ENCODE measurements at regions not wholly inside any gene's neighbourhood (a gene's known extent, or its start where the extent isn't known, plus 50 kb on each side); places are given as distances from the start of the nearest gene placed in this dataset.

GRCh38 chr2:159854481-159854880 is 56.5 kb upstream of the CD302 start:
- ATAC-seq (no peak), FAIRE-seq (no peak), DNase-seq (ENCODE audit: low spot score) (no peak)
- no peak overlapping the region for H3K4me3 ChIP-seq (replicated peaks in 1 of 3; ENCODE audit: insufficient read depth in 1 of 3, low read depth in 2 of 3, low read length in 3 of 3)
- H3K9ac ChIP-seq (ENCODE audit: insufficient read depth, low read depth, low read length): no peak overlapping the region
- H4K20me1 ChIP-seq (ENCODE audit: insufficient read depth, low read length): no peaks in the 10 kb centered on the region
- in situ Hi-C loops (cut with HindIII; ENCODE audit: extremely low pct_ligation_motif_present, low pct_unique_long_range_greater_than_20kb) (no loop called here), intact Hi-C loops (cut with micrococcal nuclease; ENCODE audit: unreplicated experiment) (no loop called here)
- no peak overlapping the region for H3K27ac ChIP-seq (ENCODE audit: extremely low read length, insufficient read depth, low read length)
- no peaks in the 10 kb centered on the region for H3K36me3 ChIP-seq (replicated peaks in 1 of 2; ENCODE audit: control insufficient read depth in 1 of 2, insufficient read depth in 2 of 2, low read length in 2 of 2)
- H2AFZ ChIP-seq (ENCODE audit: low read length): no peak overlapping the region
- BruUV-seq (replicated peaks): no TSS peak
- H3K4me2 ChIP-seq (ENCODE audit: low read depth, low read length): no peak overlapping the region
- POLR2A ChIA-PET: no interaction called here
- H3K9me3 ChIP-seq (ENCODE audit: low read length): no peaks in the 10 kb centered on the region
- 40% methylated on average over 3 of the region's 3 CpGs for WGBS (ENCODE audit: low lambda C conversion rate)
- H3K27me3 ChIP-seq (ENCODE audit: control insufficient read depth in 1 of 2, insufficient read depth in 2 of 2, low read length in 2 of 2): no peaks in the 10 kb centered on the region
- CTCF ChIA-PET (ENCODE audit: low intra/inter-chr PET ratio, low total read pairs): no interaction called here
- H3K79me2 ChIP-seq (ENCODE audit: insufficient read depth, low read length): no peaks in the 10 kb centered on the region
- TF ChIP-seq MAFK (conservative IDR thresholded peaks at IDR 0.05 in 1 of 2, IDR thresholded peaks at IDR 0.05 in 1 of 2; ENCODE audit: low read length in 2 of 2): no peak
- TF ChIP-seq ZMAT5 (CRISPR knock-in tag; IDR thresholded peaks at IDR 0.05; ENCODE audit: borderline replicate concordance, low read depth): no peak
- TF ChIP-seq BRCA1 (CRISPR knock-in tag; IDR thresholded peaks at IDR 0.05): no peak
- no peak for TF ChIP-seq KMT2A (CRISPR knock-in tag; IDR thresholded peaks at IDR 0.05)
- TF ChIP-seq AKAP8 (CRISPR knock-in tag; IDR thresholded peaks at IDR 0.05): no peak
- TF ChIP-seq ZNF567 (CRISPR knock-in tag; IDR thresholded peaks at IDR 0.05; ENCODE audit: borderline replicate concordance): no peak
- TF ChIP-seq GABPB1 (CRISPR knock-in tag; IDR thresholded peaks at IDR 0.05): no peak
- TF ChIP-seq CHCHD3 (CRISPR knock-in tag; IDR thresholded peaks at IDR 0.05): no peak
- TF ChIP-seq THRA (CRISPR knock-in tag; IDR thresholded peaks at IDR 0.05; ENCODE audit: borderline replicate concordance): no peak
- no peak for TF ChIP-seq SRSF4 (IDR thresholded peaks at IDR 0.05; ENCODE audit: low read depth, low read length, poor library complexity, severe bottlenecking)
- no peak for TF ChIP-seq ZNF136 (CRISPR knock-in tag; IDR thresholded peaks at IDR 0.05; ENCODE audit: low read depth)
- no peak for TF ChIP-seq POLR2AphosphoS2 (IDR thresholded peaks at IDR 0.05; ENCODE audit: low read depth, low read length)
- TF ChIP-seq GTF2F1 (IDR thresholded peaks at IDR 0.05; ENCODE audit: low read length): no peak
- no peak for TF ChIP-seq ZNF18 (CRISPR knock-in tag; IDR thresholded peaks at IDR 0.05; ENCODE audit: insufficient replicate concordance)
- TF ChIP-seq ZGPAT (CRISPR knock-in tag; IDR thresholded peaks at IDR 0.05): no peak
- no peak for TF ChIP-seq ZNF280B (CRISPR knock-in tag; IDR thresholded peaks at IDR 0.05; ENCODE audit: borderline replicate concordance)
- TF ChIP-seq ZBTB33 (CRISPR knock-in tag; IDR thresholded peaks at IDR 0.05): no peak
- TF ChIP-seq GATAD1 (CRISPR knock-in tag; IDR thresholded peaks at IDR 0.05): no peak
- no peaks in the 10 kb centered on the region for H3K4me1 ChIP-seq (ENCODE audit: insufficient read depth, low read length)

Data from HepG2 (cell line).